ENCODE measurements at regions not wholly inside any gene's neighbourhood (a gene's known extent, or its start where the extent isn't known, plus 50 kb on each side); places are given as distances from the start of the nearest gene placed in this dataset.

DNA sequence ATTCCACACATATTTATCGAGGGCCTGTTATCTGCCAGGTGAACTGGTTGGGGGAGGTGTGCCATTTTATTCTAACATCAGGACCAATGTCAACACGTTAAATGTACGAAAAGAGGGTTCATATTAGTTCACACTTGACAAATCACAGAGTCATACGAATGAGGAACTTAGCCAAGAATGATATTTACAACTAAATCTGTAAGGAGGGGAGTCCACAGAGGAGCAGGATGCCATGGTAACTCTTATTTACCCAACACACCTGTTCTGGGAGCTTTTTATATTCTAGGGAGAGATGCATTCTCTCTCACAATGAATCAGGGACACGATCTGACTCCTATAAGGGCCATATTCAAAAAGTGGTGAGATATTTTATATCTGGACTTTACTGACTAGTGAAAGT is 144.1 kb downstream of the CDC42EP3 start:
- no peak for DNase-seq (ENCODE audit: low read depth in 1 of 2, low spot score in 1 of 2)
- in situ Hi-C loops (cut with HindIII; ENCODE audit: low pct_unique_long_range_greater_than_20kb, low sequenced_read_pairs): no loop called here
- TF ChIP-seq JUND (IDR thresholded peaks at IDR 0.05; ENCODE audit: low read depth): no peak

DNA sequence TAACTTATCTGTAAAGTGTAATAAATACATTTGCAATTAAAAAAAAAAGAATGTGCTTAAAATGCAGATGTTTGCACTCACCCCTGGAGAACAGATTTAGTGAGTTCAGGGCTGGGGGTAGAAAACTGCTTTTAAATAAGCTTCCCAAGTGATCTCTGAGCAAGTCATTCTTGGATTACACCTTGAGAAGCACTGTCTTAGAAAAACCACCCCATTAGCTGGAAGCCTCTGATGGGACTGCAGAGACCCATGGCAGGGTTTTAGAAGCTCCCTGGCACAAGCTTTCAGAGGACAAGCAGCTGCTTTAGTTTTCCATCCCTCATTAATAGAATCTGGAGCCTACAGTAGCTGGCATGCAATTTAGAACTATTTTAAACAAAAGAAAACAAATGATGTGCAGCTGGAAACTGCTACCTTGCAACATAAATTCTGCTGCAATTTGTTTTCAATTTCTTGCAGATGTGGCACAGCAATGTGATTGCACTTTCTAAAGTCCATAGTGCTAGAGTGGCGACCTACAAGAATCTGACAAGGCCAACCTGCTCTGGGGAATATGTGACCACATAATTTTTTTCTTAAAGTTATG is 141.5 kb downstream of the CDC42EP3 start:
- no peak for TF ChIP-seq JUND (IDR thresholded peaks at IDR 0.05; ENCODE audit: low read depth)
- no peak for DNase-seq (ENCODE audit: low read depth in 1 of 2, low spot score in 1 of 2)
- in situ Hi-C loops (cut with HindIII; ENCODE audit: low pct_unique_long_range_greater_than_20kb, low sequenced_read_pairs): no loop called here

DNA sequence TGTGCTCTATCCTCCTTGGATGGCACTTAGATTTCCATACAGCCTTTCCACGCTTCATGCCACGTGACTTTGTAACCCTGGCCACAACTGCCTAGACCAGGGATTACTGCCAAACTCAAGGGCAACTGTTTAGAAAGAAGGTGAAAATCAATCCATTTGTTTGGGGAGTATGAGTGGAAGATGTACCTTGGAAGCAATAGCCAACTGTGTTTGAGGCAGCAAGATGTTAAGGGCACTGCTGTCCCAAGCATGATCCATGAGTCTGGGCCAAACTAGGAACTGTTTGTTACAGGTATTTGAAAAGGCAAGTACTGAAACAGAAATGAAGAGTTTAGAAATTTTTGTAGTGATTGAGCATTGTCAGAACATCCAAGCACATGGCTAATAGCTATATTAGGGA is 138.9 kb downstream of the CDC42EP3 start:
- no peak for DNase-seq (ENCODE audit: low read depth in 1 of 2, low spot score in 1 of 2)
- in situ Hi-C loops (cut with HindIII; ENCODE audit: low pct_unique_long_range_greater_than_20kb, low sequenced_read_pairs): no loop called here
- TF ChIP-seq JUND (IDR thresholded peaks at IDR 0.05; ENCODE audit: low read depth): no peak

DNA sequence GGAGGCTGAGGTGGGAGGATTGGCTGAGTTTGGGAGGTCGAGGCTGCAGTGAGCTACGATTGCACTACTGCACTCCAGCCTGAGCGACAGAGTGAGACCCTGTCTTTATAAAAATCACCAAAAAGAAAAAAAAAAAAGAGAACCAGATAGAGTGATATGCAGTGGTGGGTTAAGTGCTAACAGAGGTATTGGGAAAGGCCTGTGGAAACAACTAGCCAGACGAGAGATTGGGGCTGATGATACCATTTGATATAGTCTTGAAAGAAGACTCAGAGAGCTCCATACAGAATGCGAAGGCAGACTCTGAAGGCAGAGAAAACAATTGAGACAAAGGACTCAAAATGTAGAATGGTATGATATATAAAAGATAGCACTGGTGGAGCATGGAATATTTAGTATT is 134.1 kb downstream of the CDC42EP3 start:
- DNase-seq (ENCODE audit: low read depth in 1 of 2, low spot score in 1 of 2): no peak

DNA sequence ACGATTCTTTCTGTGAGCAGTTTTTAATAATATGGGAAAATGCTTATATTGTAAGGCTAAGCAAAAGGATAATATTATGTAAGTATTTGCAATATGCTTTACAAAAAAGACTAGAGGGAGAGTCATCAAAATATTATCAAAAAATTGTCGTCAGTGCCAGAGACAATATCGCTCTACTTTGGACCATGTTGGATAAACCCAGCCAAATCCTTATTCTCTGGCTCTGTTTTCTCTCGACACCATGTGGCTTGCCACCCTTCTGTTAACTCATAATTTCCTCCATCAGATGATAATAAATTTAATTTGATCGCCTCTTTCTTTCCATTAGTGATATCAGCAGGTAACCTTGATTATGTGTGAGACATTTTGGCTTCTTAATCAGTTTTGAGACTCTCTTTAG is 129.9 kb downstream of the CDC42EP3 start:
- no peak for TF ChIP-seq JUND (IDR thresholded peaks at IDR 0.05; ENCODE audit: low read depth)
- in situ Hi-C loops (cut with HindIII; ENCODE audit: low pct_unique_long_range_greater_than_20kb, low sequenced_read_pairs): no loop called here
- no peak for DNase-seq (ENCODE audit: low read depth in 1 of 2, low spot score in 1 of 2)

More for the DNA sequence above, 134.1 kb downstream of the CDC42EP3 start:
- in situ Hi-C loops (cut with HindIII; ENCODE audit: low pct_unique_long_range_greater_than_20kb, low sequenced_read_pairs): no loop called here
- TF ChIP-seq JUND (IDR thresholded peaks at IDR 0.05; ENCODE audit: low read depth): no peak

DNA sequence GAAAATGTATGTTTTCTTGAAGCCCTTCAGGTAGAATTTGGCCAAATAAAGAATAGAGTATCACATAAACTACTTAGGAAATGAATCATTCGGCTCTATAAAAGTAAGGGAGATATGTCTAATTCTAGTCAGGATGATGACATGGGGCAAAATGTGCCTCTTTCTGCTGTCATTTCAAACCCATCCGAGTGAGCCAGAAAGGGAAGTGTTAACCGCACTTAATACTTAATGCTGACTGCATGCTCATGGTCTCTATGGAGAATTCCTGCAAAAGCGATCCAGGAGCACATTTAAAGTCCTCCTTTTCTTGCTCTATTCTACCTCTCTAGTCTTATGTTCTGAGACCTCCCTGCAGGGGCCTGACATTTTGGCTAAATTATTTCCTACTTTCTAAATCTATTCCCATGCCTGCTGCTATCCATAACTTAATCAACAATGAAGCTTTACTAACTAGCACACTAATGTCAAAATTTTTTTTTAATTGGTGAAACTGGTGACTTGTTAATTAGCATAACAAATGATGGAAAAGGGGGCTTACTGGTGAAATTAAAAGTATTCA is 127.4 kb downstream of the CDC42EP3 start:
- TF ChIP-seq JUND (IDR thresholded peaks at IDR 0.05; ENCODE audit: low read depth): no peak
- in situ Hi-C loops (cut with HindIII; ENCODE audit: low pct_unique_long_range_greater_than_20kb, low sequenced_read_pairs): no loop called here
- DNase-seq (ENCODE audit: low read depth in 1 of 2, low spot score in 1 of 2): no peak

DNA sequence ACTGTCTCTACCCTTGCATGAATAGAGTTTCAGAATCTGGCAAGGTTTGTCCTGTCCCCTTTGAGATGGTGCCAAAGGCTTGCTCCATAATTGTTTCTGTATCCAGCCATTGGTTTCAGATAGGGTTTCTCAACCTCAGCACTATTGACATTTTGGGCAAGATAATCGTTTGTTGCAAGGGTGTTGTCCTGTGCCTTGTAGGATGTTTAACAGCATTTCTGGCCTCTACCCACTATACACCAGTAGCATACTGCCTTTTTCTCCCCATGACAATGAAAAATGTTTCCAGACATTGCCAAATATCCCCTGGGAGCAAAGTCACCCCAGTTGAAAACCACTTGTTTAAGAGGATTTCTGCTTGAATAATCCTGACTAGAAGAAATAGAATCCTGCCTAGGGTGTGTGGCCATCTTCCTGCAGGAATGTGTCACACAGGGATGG is 126.8 kb downstream of the CDC42EP3 start:
- no peak for DNase-seq (ENCODE audit: low read depth in 1 of 2, low spot score in 1 of 2)
- in situ Hi-C loops (cut with HindIII; ENCODE audit: low pct_unique_long_range_greater_than_20kb, low sequenced_read_pairs): no loop called here
- TF ChIP-seq JUND (IDR thresholded peaks at IDR 0.05; ENCODE audit: low read depth): no peak

DNA sequence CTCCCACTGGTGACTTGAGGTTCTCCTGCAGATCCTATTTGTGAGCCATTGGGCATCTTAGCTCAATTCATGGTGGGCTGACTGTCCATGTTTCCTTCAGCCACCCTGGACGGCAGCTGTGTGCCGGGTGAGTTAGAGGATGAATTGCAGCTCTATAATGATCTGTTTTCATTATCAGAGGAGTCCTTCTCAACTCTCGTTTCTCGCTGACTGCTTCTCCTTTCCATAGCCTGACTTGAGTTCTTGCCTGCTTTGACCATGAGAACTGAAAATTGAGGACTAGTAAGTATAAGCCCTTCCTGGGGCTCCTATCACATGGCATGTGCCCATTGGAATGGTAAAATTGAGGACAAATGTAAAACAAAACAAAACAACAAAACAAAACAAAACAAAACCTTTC is 121.8 kb downstream of the CDC42EP3 start:
- no peak for DNase-seq (ENCODE audit: low read depth in 1 of 2, low spot score in 1 of 2)
- TF ChIP-seq JUND (IDR thresholded peaks at IDR 0.05; ENCODE audit: low read depth): no peak
- in situ Hi-C loops (cut with HindIII; ENCODE audit: low pct_unique_long_range_greater_than_20kb, low sequenced_read_pairs): no loop called here

DNA sequence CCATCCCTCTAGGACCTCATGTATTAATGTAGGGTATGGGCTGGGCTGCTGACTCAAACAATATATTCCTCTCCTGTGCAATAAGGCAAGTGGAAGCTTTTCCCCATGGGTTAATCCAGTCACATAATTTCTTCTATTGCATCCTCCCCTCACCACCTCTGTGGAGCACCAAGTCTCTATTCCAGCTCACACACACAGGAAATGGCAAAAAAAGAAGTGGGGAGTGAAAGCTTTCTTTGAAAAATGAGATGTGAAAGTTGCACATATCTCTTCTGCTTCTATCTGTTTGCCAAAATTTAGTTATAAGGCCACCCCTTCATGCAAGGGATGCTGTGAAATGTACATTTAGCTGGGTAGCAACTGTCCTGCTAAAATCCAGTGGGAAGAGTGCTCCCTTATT is 121.3 kb downstream of the CDC42EP3 start:
- in situ Hi-C loops (cut with HindIII; ENCODE audit: low pct_unique_long_range_greater_than_20kb, low sequenced_read_pairs): no loop called here
- no peak for DNase-seq (ENCODE audit: low read depth in 1 of 2, low spot score in 1 of 2)
- TF ChIP-seq JUND (IDR thresholded peaks at IDR 0.05; ENCODE audit: low read depth): no peak

DNA sequence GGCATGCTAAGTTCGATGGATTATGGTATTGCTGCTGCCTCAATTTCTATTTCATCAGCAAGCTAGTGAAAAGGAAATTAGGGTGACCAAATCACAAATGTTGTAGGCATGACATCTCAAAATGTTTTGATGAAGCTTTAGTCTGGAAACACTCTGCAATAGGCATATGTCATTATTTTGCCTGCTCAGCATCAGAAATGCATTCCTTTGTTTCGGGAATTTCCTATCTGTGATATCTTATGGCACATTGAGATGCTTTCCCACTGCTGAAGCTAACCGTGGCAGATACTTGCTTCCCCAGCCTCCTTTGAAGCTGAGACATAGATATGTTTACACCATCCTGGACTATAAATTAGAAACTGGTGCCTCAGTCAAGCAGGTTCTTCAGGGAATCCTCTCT is 119.7 kb downstream of the CDC42EP3 start:
- DNase-seq (ENCODE audit: low read depth in 1 of 2, low spot score in 1 of 2): no peak
- TF ChIP-seq JUND (IDR thresholded peaks at IDR 0.05; ENCODE audit: low read depth): no peak
- in situ Hi-C loops (cut with HindIII; ENCODE audit: low pct_unique_long_range_greater_than_20kb, low sequenced_read_pairs): no loop called here

DNA sequence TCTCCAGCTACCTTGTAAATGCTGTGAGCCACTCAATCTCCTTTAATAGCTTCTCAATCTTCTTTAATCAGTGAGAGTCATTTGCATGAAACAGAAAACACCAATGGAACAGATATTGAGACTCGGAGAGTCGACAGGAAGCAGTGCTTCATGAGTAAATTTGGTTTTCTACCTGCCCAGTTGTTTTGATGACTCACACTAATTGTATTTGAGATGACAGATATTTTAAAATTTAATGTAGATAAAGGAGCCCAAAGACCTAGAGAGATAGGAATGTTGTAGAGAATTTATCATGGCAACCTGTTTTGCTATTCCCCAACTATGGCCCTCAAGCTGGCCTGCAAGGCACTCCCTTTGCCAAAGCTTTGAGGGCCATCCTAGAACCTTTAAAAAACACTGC is 119.1 kb downstream of the CDC42EP3 start:
- no peak for DNase-seq (ENCODE audit: low read depth in 1 of 2, low spot score in 1 of 2)
- in situ Hi-C loops (cut with HindIII; ENCODE audit: low pct_unique_long_range_greater_than_20kb, low sequenced_read_pairs): no loop called here
- no peak for TF ChIP-seq JUND (IDR thresholded peaks at IDR 0.05; ENCODE audit: low read depth)

DNA sequence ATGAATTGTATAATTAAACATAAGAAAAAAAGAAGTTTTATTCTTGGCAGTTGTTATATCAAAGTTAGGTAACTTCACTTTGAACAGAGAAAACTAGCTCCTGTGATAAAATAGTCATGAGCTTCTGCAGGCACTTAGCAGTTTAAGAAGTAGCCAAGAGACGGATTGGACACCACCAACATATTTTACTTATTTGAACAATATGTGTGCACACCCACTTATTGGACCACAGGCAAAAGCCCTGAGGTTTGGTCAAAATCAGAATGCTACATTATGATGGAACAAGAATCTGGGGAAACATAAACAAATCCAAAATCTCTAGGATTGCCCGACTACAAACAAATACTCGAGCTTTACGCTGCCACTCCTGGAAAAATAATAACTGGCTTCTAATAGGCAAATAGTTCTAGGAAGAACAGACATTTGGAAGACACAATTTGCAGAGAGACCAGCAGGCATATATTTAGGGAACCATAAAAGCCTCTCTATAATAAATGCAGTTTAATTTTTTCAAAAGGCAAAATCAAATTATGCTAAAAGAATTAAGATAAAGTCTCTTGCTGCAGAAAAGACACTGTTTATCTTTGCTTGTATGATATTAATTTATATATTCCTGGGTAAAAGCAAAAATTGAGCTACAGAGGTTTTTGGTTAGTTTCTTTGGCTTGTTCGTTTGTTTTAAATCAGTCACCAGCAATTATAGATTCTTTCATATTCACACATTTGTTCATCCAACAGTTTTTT is 117.9 kb downstream of the CDC42EP3 start:
- no peak for TF ChIP-seq JUND (IDR thresholded peaks at IDR 0.05; ENCODE audit: low read depth)
- DNase-seq (ENCODE audit: low read depth in 1 of 2, low spot score in 1 of 2): no peak
- in situ Hi-C loops (cut with HindIII; ENCODE audit: low pct_unique_long_range_greater_than_20kb, low sequenced_read_pairs): no loop called here

DNA sequence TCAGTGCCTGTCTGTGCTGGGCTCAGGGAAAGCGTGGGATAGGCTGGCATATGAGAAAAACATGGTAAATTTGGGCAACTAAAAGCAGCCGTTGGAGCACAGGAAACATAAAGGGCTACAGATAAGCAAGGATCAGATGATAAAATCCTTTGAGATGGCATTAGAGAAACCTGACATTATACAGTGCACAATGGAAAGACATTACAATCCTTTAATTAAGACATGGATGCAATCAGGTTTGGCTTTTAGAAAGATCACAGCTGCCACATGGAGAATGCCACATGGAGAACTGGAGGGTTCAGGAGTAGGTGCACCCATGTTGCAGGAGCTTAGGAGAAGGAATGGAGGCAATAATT is 117.3 kb downstream of the CDC42EP3 start:
- no peak for TF ChIP-seq JUND (IDR thresholded peaks at IDR 0.05; ENCODE audit: low read depth)
- no peak for DNase-seq (ENCODE audit: low read depth in 1 of 2, low spot score in 1 of 2)
- in situ Hi-C loops (cut with HindIII; ENCODE audit: low pct_unique_long_range_greater_than_20kb, low sequenced_read_pairs): no loop called here

All from T47D (cell line).